Activated T-helper 9 cell treated with anti-CD3 and anti-CD28 coated beads, Interleukin-2, amount 50 U/mL, for 16 hours (primary cell): ENCODE measurements at regions not wholly inside any gene's neighbourhood (a gene's known extent, or its start where the extent isn't known, plus 50 kb on each side); places are given as distances from the start of the nearest gene placed in this dataset.
"Not testable (repeated sequence)": the region's sequence is repeated elsewhere in the genome, so short reads cannot be mapped to it uniquely, and the experiment has no call there.

Source experiments
- DNase-seq: peaks from one replicate; pipeline ENCODE4 v3.0.0-alpha.2; 2020; ENCODE audit warnings: low read depth

- no peak for DNase-seq
Measured at GRCh38 chr12:25337916-25338315, 87.2 kb upstream of the KRAS start.

- no peak for DNase-seq
Measured at GRCh38 chr12:25332143-25332542, 81.4 kb upstream of the KRAS start.

GRCh38 chr12:25328072-25328712 lies 77.5 kb upstream of the KRAS start:
- no peak for DNase-seq

GRCh38 chr12:25327321-25327720 lies 76.6 kb upstream of the KRAS start:
- DNase-seq, result no peak

- DNase-seq, result no peak
Measured at GRCh38 chr12:25326326-25326725, 75.6 kb upstream of the KRAS start.

- no peak for DNase-seq
Measured at GRCh38 chr12:25324861-25325260, 74.1 kb upstream of the KRAS start.

DNA sequence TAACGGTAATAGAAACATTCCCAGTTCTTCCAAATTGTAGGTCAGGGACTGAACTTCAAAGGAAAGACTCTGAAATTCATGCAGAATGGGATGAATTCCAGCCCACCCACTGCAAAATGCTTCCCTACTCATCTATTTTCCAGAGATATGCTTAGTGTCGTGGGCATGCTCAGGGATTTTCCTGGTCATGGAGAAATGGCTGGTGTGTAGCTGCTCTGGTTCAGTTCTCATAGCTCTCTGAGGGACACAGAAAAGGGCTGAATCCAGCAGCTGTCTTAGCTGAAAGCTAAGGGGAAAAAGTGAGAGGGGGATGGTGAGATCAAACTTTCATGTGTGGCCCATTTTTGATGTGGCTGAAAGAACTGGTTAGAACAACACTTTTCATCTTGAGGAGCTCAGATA lies 72.9 kb upstream of the KRAS start:
- no peak for DNase-seq

DNA sequence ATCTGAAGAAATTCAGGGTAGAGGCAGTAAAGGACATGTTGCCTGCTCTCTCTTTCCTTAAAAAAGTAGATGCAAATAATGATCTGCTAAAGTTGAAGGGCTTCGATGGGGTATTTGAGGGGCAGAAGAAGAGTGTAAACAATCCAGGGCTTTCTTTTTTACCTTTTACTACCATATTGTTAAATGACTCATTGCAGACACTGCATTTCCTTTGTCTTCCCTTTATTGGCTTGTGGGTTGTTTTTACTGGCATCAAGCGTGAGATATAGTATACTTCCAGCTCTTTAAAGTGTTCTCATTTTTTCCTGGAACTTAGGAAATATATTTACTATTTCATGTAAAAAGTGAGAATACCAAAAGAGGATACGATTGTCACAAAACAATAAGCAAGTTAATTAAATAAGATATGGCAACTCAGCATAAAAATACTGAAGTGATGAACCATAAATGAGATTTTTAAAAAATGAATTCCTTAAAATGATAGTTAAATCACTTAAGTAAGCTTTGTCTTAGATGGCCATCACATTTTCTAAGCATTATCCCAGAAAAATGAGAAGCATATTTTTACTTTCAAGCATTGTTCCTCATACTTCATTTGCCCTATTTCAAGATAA lies 72.3 kb upstream of the KRAS start:
- DNase-seq, result no peak

DNA sequence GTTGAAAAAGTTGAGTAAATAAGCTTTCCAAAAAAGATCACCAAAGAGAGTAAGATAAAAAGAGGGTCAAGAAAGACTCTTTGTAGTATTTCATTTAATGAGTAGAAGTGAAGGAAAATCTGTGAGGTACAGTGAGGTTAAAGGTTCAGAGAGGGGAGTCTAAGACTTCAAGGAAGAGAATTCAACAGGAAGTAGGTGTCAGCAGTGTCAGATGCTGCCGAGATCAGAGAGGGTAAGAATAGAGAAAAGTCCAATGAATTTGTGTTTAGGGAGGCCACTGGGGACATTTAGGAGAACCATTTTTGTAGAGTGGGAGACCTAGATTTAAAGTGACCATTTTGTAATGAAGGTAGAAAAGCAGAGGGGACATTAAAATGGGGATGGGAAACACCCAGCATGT lies 71.6 kb upstream of the KRAS start:
- no peak for DNase-seq

DNA sequence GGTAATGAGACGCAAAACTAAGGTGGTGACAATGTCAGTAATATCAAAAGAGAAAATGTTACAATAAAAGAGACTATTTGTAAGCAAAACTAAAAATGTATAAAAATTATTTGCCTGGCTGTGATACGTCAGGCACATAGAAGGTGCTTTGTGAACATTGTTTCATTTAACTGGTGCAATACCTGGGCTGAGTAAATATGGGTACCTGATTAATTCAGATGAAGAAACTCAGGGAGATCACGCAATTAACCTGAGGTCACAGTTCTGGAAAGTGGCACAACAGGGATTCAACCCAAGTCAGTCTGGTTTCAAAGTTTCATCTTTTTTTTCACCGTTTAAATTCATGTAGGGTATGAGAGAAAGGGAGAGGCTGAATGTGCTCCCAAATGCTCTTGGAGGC lies 71.0 kb upstream of the KRAS start:
- DNase-seq, result no peak

DNA sequence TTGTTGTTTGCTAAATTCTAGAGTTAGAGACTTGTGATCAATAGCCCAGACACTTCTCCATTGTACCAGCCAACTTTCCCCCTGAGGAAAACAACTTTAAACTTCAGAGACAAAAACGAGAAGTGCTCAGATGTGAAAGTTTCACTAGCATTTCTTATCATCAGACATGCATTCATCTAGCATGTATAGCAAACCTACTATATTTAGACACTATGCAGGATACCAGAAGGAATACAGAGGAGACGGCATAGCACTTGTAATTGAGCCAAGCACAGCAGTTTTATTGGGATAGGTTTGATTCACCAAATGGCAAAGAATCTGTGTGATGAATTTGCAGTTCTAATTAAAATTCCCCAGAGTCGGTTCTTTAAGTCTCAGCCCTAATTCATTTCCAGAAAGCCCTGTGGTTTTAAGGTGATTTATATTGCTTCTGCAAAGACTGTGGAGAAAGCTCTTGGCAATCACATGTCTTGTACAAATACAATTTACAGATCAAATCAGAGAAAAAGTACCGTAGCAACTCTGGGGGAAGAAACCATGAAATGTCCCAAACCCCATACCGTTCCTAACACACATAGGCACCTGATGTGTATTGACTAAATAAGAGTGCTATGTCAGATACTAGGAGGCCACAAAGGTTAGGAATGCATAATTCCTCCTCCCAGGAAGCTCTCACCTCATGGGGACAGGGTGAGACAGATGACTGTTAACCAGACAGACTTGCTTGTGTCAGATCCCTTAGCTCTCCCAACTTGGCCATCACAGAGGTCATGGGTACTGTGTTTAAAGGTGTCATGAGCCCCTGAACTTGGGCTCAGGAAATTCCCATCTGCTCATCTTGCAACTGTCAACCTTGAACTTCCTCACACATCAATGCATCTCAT lies 69.6 kb upstream of the KRAS start:
- no peak for DNase-seq

- no peak for DNase-seq
Measured at GRCh38 chr12:25319233-25319984, 68.7 kb upstream of the KRAS start.

GRCh38 chr12:25317553-25317952 lies 66.8 kb upstream of the KRAS start:
- no peak for DNase-seq

- no peak for DNase-seq
Measured at GRCh38 chr12:25315388-25315787, 64.7 kb upstream of the KRAS start.

- not testable (repeated sequence) for DNase-seq
Measured at GRCh38 chr12:25313266-25313990, 62.7 kb upstream of the KRAS start.

GRCh38 chr12:25311506-25311905 lies 60.8 kb upstream of the KRAS start:
- no peak for DNase-seq

DNA sequence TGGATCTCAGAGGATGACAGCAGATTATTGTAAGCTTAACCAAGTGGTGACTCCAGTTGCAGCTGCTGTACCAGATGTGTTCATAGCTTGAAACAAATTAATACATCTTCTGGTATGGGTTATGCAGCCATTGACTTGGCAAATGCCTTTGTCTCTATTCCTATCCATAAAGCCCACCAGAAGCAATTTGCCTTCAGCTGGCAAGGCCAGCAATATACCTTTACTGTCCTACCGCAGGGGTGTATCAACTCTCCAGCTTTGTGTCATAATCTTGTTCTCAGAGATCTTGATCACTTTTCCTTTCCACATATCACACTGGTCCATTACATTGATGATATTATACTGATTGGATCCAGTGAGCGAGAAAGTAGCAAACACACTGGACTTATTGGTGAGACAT lies 59.3 kb upstream of the KRAS start:
- not testable (repeated sequence) for DNase-seq

DNA sequence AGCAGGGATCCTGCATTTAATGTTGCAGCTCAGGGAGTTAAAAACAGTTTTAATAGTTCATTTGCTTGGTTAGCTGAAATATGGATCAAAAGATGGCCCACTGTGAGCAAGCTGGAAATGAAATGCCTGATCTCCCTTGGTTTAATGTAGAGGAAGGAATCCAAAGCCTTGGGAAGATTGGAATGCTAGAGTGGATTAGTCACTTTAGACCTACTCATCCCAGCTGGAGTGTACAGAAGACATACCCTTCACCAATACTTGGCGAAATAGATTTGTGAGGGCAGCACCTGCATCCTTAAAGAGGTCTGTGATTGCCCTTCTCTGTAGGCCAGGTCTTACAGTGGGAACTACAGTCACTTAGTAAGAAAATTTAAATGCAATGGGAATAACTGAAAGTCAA lies 58.0 kb upstream of the KRAS start:
- DNase-seq, result no peak

- DNase-seq, result no peak
Measured at GRCh38 chr12:25307818-25308217, 57.1 kb upstream of the KRAS start.

GRCh38 chr12:25301798-25302197 lies 51.1 kb upstream of the KRAS start:
- DNase-seq, result no peak
